ENCODE measurements at regions not wholly inside any gene's neighbourhood (a gene's known extent, or its start where the extent isn't known, plus 50 kb on each side); places are given as distances from the start of the nearest gene placed in this dataset.

GRCh38 chr17:77880711-77881450 is 77.6 kb upstream of the TNRC6C start:
- no peak for DNase-seq (ENCODE audit: low spot score)
- TF ChIP-seq CTCF (IDR thresholded peaks at IDR 0.05; ENCODE audit: extremely low read depth, insufficient read depth, missing control alignments), result no peak
- in situ Hi-C loops (cut with MboI; ENCODE audit: low pct_unique_long_range_greater_than_20kb, low sequenced_read_pairs, unreplicated experiment), result no loop called here

GRCh38 chr17:77881545-77881944 is 77.0 kb upstream of the TNRC6C start:
- TF ChIP-seq CTCF (IDR thresholded peaks at IDR 0.05; ENCODE audit: extremely low read depth, insufficient read depth, missing control alignments), result no peak
- in situ Hi-C loops (cut with MboI; ENCODE audit: low pct_unique_long_range_greater_than_20kb, low sequenced_read_pairs, unreplicated experiment), result no loop called here
- DNase-seq (ENCODE audit: low spot score), result peak; percentile 94

- in situ Hi-C loops (cut with MboI; ENCODE audit: low pct_unique_long_range_greater_than_20kb, low sequenced_read_pairs, unreplicated experiment), result no loop called here
- DNase-seq (ENCODE audit: low spot score), result no peak
- no peak for TF ChIP-seq CTCF (IDR thresholded peaks at IDR 0.05; ENCODE audit: extremely low read depth, insufficient read depth, missing control alignments)
Measured at GRCh38 chr17:77882040-77882439, 76.5 kb upstream of the TNRC6C start.

- no peak for TF ChIP-seq CTCF (IDR thresholded peaks at IDR 0.05; ENCODE audit: extremely low read depth, insufficient read depth, missing control alignments)
- peak; percentile 83 for DNase-seq (ENCODE audit: low spot score)
- in situ Hi-C loops (cut with MboI; ENCODE audit: low pct_unique_long_range_greater_than_20kb, low sequenced_read_pairs, unreplicated experiment), result no loop called here
Measured at GRCh38 chr17:77882481-77883212, 75.9 kb upstream of the TNRC6C start.

- in situ Hi-C loops (cut with MboI; ENCODE audit: low pct_unique_long_range_greater_than_20kb, low sequenced_read_pairs, unreplicated experiment), result no loop called here
- no peak for DNase-seq (ENCODE audit: low spot score)
- TF ChIP-seq CTCF (IDR thresholded peaks at IDR 0.05; ENCODE audit: extremely low read depth, insufficient read depth, missing control alignments), result no peak
Measured at GRCh38 chr17:77883213-77883650, 75.3 kb upstream of the TNRC6C start.

GRCh38 chr17:77884019-77884418 is 74.5 kb upstream of the TNRC6C start:
- TF ChIP-seq CTCF (IDR thresholded peaks at IDR 0.05; ENCODE audit: extremely low read depth, insufficient read depth, missing control alignments), result no peak
- in situ Hi-C loops (cut with MboI; ENCODE audit: low pct_unique_long_range_greater_than_20kb, low sequenced_read_pairs, unreplicated experiment), result no loop called here
- DNase-seq (ENCODE audit: low spot score), result no peak

Measured in GM13977 (cell line).